Suprapubic skin (tissue), 4 donors: ENCODE measurements at regions not wholly inside any gene's neighbourhood (a gene's known extent, or its start where the extent isn't known, plus 50 kb on each side); places are given as distances from the start of the nearest gene placed in this dataset.

Source experiments
- CTCF ChIP-seq, 2 donors: fragments of 200-600 bp in 1 of 2; fragments of 450-650 bp in 1 of 2; sonication (generic) in 1 of 2; IDR thresholded peaks; one replicate each; pipeline ENCODE4 v1.5.1; 2016 to 2019; ENCODE audit warnings: antibody characterized with exemption in 2 of 2, mild to moderate bottlenecking in 1 of 2, moderate library complexity in 1 of 2
- EP300 ChIP-seq: sonication (generic); formaldehyde crosslinking; IDR thresholded peaks from one replicate; pipeline ENCODE4 v1.6.1; 2017; ENCODE audit warnings: antibody characterized with exemption
- POLR2A ChIP-seq, 2 donors: fragments of 450-650 bp; IDR thresholded peaks; one replicate each; pipeline ENCODE4 v1.6.1; 2017; ENCODE audit warnings: antibody characterized with exemption in 2 of 2, mild to moderate bottlenecking in 2 of 2, moderate library complexity in 2 of 2
- POLR2AphosphoS5 ChIP-seq, 3 donors: sonication (generic); formaldehyde crosslinking; IDR thresholded peaks; one replicate each; pipeline ENCODE4 v1.6.1; 2017; ENCODE audit warnings: antibody characterized with exemption in 3 of 3

GRCh38 chr7:80312139-80312661 is 177.6 kb downstream of the GNAI1 start:
- TF ChIP-seq CTCF (IDR thresholded peaks at IDR 0.05) (no peak), POLR2A (IDR thresholded peaks at IDR 0.05) (no peak), POLR2AphosphoS5 (IDR thresholded peaks at IDR 0.05) (no peak), EP300 (no peak)
